ENCODE measurements at regions not wholly inside any gene's neighbourhood (a gene's known extent, or its start where the extent isn't known, plus 50 kb on each side); places are given as distances from the start of the nearest gene placed in this dataset.
"Not testable (repeated sequence)": the region's sequence is repeated elsewhere in the genome, so short reads cannot be mapped to it uniquely, and the experiment has no call there.

DNA sequence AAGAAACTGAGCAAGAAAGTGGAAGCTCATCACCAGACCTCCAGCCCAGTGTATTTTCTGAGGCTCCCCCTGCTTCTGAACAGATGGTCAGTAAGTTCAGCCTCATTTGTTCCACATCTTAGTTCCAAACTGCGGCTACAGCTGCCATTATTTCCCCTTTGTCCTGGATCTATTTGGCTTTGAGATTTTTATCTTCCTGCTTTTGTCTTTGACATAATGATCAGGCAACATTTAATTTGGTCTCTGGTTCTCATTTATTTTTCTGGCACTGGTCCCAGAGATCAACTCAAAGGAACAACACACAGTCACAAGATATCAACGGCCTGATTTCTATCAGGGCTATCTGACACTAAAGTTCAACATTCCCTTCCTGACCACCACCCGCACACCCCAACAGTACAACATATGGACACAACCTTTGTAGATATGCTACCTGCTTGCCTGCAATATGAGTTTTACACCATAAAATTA is 137.5 kb downstream of the FAM76B start:
- peak in 2 of 3 donors; percentile 62 to 88 for DNase-seq (ENCODE audit: low read depth in 2 of 3, low spot score in 2 of 3)

DNA sequence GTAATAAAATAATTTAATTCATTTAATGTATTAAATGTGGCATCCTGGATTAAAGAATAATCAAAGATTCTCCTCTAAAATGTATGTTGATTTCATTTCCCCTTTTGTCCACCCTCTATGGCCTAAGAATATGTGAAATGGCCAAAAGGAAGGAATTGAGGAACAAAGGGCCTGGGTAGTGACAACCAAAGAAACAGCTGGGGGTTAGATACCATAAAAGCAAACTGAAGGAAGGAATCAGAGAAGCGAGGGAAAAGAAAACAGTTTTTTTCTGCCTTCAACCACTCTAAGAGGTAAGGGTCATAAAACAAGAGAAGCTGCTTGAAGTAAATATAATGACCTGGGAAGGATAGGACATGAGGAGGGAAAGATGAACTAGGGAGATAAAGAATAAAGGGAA is 139.3 kb downstream of the FAM76B start:
- DNase-seq (ENCODE audit: low read depth in 2 of 3, low spot score in 2 of 3): peak in 1 of 3 donors; percentile 45

DNA sequence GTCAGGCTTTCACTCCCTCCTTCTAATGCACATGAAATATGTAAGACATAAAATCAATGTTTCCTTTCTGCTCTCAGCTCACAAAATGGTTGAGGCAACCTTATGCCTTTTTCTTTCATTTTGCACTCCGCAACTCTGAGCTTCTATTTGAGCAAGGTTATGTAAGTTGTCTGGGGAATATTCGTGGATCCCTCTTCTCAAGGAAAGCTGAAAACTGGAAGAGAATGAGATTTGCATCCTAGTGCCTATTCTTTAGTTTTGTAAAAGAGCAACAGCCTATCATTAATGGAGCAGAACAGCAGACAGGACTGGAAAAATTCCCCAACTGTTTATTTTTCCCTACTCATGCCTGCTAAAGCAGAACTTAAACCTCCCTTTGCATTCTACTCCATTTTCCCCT is 141.7 kb downstream of the FAM76B start:
- no peak for DNase-seq (ENCODE audit: low read depth in 2 of 3, low spot score in 2 of 3)

DNA sequence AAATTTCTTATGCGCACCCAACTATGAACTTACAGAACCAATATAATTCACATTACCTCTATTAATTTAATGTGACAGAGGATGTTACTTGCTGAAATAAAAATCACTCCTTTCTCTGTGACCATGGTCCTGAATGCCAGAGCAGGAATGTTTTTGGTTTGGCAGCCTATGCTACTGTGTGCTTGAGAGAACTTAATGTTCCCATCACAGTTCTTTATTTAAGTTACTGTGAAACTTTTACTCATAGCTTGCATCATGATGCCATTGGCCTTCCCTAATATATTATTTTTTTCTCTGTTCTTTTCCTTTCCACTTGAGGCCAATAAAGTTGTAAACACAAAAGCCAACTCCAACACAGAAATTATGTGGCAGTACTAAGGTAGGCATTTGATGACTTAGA is 142.2 kb downstream of the FAM76B start:
- no peak for DNase-seq (ENCODE audit: low read depth in 2 of 3, low spot score in 2 of 3)

DNA sequence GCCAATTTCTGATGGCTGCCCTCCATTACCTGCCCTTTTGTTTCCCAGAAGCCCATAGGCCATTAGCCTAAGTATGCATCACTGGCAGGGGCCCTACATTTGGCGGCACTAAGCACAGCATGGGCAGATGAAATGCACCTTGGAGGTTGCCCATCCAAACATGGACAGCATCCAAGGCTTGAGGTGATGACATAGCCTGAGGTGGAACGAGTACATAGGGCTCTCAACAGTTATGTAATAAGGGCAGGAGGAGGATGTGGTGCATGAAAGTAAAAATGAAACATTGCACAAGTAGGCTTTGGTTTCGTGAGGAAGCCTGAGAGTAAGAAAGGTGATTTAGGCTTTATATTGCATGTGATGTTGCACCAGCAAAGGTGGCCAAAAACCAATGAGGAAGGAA is 148.1 kb downstream of the FAM76B start:
- DNase-seq (ENCODE audit: low read depth in 2 of 3, low spot score in 2 of 3): peak in 1 of 3 donors; percentile 36

DNA sequence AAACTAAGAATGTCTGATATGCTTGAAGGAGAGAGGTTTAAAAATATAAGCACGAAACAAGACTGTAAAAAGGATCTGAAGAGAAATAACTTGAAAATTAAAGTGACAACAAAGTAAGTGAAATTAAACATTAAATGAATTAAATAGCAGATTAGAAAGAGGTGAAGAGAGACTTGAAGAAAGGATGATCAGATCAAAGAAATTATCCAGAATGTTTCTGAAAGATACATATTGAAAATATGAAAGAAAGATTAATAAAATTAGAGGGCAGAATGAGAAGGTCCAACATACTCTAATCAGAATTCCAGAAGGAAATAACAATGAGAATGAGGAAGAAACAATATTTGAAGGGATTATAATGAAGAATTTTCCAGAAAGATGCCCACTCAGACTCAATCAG is 151.1 kb downstream of the FAM76B start:
- no peak for DNase-seq (ENCODE audit: low read depth in 2 of 3, low spot score in 2 of 3)

DNA sequence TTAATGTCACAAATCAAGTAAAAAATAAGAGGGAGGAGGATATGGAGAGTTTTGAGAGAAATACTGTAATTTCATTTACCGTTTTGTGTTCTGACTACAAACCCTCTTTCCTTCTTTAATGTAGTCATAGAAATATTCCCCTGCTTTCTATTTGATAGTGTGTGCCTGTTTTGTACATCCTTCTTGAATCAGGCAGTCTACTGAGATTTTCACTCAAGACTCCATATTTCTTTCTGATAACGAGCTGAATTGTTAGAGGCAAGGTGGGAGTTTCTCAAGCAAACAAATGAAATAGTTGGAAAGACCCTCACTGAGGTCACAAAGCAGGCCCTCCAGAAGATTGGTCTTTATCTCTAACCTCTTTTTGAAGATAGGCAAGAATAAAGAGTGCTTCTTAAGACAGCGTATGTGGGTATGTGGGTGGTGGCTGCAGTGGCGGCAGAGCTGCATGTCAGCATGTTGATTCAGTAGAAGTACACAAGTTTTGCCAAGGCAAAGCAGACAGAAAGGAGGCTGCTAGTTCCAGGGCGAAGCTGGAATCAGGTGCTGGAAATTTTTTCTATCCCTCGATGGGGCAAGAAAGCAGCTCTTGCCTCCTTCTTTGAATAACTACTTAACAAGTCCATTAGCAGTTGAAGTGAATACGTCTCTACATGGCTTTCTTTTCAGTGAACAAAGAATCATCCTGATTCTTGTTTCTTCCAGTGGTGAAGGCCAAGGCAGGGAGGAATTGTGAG is 164.2 kb downstream of the FAM76B start:
- DNase-seq (ENCODE audit: low read depth in 2 of 3, low spot score in 2 of 3): no peak

DNA sequence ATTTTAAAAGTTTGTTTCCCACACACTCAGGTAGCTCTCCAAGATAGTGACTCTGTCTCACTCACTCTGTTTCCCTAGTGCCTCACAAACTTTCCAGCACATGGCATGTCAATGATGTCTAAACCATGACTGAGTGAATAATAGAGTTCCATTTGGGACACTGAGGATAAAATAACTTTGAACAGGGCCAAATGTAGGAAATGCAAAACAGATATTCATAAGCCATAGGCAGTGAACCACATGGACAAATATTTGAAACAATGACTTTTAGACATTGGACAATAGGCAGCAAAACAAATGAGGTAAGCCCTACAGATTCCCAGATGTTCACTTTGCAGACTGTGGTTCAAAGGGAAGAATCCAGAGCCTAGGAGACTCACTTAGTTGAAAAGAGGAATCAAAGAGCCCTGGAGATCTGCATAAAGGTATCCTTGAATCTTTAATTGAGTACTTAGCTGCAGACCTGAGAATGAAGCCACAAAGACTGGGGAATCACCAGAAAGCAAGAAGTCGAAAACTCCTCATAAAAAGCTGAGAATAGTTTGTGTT is 173.3 kb downstream of the FAM76B start:
- no peak for DNase-seq (ENCODE audit: low read depth in 2 of 3, low spot score in 2 of 3)

DNA sequence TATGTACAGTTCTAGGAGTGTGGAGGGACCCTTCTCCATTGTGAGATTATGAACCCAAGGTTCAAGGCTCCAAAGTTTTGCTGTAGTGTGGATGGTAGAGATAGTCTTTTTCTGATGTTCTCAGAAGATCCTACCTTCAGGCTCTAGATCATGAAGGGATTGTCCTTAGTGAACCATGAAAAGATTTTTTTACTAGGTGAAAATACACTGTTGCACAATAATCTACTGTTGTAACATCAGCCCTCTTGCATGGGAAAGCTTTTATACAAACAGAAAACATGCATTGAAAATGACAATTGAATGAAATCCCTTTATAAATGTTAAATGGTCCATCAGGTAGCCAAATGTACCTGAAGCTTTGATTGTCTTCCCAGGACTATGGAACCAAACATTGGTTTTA is 177.8 kb downstream of the FAM76B start:
- DNase-seq (ENCODE audit: low read depth in 2 of 3, low spot score in 2 of 3): no peak

DNA sequence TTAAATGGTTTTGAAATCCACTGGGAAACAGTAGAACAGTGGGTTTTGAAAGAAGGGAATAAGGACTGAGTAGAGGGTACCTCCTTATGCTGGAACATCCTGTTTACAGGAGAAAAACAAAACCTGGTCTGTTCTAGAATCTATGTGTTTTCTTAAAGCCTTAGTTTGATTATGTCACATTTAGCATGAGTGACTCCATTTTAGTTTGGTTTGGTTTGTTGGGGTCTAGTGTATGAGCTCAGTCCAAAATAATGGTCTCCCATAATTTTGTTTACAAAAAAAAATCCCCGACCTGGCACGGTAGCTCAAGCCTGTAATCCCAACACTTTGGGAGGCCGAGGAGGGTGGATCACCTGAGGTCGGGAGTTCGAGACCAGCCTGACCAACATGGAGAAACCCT is 179.4 kb downstream of the FAM76B start:
- not testable (repeated sequence) for DNase-seq (ENCODE audit: low read depth in 2 of 3, low spot score in 2 of 3)

DNA sequence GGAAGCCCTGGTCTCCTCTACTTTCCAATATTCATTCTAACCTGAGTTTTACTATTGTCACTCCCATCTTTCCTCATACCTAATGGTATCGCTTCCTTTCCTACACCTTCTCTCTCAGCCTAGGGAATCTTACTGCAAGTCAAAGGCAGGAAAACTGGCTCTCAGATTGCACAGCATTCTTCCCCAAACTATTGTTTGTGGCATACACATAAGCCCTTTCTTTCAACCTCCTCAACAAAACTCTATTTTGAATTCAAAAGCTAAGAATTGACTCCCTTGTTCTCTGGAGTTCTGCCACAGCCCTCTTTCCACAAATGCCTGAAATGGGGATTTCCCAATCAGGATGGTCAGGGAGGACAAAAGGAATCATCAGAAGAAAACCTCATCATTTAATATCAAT is 181.5 kb downstream of the FAM76B start:
- DNase-seq (ENCODE audit: low read depth in 2 of 3, low spot score in 2 of 3): no peak

DNA sequence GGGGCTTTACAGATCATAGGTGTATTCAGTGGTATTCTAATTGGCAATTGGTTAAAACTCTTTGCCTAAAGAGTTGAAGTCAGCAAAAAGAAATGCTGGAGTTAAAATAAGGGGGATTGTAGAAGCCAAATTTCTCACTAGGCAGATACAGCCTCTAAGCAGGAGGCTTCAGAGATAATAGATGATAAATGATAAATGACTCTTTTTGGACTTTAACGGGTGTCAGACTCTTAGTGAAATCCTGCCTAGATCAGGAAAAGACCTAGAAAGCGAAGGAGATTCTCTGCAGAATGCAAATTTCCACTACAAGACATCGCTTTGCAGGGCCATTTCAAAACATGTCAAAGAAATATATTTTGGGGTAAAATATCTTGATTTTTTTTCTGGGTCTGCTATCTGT is 182.8 kb downstream of the FAM76B start:
- DNase-seq (ENCODE audit: low read depth in 2 of 3, low spot score in 2 of 3): no peak

DNA sequence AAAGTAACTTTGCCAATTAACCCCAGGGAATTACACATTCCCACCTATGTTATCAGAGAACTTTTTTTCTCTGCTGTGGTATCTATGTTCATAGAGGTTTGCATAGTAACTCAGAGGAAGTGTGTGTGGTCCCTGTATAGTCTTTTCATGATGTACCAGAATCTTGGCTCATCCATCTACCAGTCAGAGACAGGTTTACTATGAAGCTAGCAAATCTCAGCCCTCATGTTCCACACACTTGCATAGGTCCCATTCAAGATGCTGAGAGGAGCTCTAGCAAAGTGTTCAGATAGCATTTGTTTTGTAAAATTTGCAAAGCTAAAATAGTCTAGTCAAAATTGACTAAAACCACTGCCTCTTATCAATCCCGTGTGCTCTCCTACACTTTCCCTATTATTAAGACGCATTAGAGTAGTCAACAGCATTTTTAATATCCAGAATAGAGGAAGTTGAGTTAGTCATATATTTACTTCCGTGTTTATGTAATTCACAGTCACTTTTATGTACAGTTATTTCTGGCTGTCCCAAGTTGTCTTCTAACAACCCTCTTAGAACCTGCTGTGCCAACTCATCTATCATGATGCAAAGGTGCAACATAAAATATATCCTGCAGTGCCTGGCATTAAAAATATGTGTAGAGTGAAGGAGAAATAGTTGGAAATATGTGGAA is 184.2 kb downstream of the FAM76B start:
- DNase-seq (ENCODE audit: low read depth in 2 of 3, low spot score in 2 of 3): peak in 2 of 3 donors; percentile 5 to 46

DNA sequence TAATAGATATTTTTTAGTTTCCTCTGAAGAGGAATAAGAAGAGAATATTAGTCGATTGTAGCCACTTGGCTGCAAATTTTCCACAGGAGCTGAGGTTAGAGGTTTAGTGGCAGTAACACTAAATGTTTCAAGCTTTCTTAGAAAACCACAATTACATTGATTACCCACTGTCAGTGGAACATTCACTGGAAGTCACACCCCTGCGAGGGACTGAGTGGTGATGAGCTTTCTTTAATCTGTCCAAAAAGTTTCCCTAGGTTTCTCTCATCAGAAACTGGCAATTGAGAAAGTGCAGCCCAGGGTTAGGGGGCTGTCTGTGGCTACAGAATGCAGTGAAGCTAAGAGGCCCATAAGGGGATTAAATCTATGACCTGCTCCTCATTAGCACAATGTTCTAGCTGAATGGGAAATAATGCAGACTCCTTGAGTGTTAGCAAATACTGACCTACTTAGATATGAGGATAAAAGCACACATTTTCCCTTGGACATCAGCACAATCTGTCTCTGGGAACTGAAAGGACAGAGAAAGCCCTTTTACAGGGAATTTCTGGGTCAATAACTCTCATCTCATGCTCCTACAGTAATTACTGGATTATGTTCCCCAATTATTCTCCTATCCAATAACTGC is 189.5 kb downstream of the FAM76B start:
- no peak for DNase-seq (ENCODE audit: low read depth in 2 of 3, low spot score in 2 of 3)

DNA sequence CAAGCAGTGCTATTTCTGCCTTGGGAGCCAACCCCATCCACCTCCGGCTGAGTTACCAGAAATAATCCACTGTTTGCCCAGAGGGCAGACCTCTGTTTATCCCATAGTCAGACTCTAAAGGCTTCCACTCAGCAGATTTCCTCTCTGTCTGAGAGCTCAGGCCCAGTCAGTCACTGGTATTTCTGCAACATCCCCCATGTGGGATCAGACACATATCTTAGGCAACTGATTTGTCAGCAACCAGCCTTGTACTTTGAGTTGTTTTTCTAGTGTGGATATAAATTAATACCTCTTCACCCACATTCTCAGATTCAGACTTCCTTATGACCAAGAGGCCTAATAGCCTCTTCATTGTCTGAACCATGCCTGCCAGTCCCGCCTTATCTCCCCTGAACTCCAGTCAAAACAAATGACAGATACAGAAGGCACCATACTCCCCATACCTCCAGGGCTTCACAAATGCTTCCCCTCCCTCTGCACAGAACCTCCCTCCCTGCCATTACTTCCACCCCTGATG is 193.6 kb downstream of the FAM76B start:
- DNase-seq (ENCODE audit: low read depth in 2 of 3, low spot score in 2 of 3): no peak

DNA sequence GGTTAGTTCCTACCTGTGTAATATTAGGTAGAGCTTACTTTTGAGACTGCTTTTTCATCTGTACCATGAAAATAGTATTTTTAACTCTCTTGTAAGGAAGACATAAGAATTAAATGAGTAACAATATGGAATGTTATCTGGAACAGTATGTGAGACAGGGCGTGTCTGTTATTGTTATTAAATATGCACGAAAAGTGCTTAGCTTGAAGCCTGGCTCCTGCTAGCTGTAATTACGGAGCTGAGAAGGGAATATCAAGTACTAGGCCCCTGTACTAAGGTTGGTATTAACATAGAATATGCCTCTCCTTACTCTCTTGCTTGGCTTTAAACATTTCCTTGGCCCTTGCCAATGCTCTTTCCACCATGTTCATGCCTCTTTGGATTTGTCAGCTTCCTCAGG is 194.0 kb downstream of the FAM76B start:
- DNase-seq (ENCODE audit: low read depth in 2 of 3, low spot score in 2 of 3): no peak

DNA sequence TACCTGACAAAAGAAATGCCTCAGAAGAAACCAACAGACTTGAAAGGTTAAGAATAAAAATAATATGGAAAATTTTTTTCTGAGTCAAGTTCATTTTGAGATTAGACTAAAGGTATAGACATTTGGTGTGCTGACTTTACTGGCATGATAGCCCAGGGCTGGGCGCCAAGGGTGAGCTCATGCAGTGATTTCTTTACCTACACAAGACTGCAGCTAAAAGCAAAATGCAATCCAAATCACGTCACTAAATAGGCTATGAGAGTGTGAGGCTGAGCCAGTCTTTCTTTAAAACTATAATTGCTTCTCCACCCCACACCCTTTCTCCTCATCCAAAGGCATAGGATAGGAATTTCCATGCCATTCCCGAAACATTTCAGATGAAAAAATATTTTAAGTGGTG is 196.5 kb downstream of the FAM76B start:
- no peak for DNase-seq (ENCODE audit: low read depth in 2 of 3, low spot score in 2 of 3)

DNA sequence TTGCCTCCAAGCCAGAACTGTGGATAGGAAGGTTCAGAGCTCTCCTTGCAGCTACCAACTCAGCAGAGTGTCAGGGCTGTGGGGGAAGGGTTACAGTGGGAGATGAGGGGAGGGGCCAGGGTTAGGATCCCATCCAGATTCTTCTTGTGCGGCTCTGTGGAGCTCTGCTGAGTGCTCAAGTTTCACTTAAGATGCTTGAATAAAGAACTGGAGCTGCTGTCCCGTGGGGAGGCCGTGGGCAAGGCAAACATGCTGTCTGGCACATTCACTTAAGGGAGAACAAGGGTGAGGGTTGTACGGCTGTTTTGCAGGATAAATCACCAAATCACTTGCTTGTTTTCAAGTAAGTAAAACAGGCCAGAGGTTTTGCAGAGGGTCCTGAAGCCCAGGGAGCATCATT is 197.1 kb downstream of the FAM76B start:
- no peak for DNase-seq (ENCODE audit: low read depth in 2 of 3, low spot score in 2 of 3)

DNA sequence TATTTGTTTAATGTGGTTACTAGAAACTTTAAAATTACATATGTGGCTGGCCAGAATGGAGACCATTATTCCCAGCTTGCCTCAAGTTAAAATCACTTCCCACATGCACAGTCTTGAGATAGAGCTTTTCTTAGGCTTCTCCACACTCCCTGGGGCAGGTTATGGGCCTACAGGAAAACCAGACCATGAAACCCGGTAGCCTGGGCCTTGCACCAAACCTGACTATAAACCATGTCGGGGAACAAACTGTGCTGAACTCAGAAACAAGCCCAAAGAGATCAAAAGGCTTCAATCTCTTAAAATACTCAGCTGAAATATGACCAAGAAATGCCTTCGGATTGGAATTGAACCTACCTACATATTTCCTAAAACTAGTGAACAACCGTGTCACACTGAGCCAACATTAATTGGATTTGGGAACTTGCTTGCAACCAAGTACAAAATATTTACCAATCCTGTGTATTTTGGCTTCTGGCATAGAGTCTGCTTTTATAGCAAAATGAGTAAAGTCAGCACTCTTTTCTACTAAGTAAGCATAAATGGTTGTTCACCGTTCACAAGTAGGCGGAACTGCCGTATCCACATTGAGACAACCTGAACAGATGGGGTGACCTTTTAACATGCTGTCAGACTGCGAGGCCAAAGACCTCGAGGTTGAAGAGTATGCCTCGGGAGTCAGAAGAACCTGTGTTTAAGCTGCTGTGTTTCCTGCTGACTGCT is 199.5 kb downstream of the FAM76B start:
- no peak for DNase-seq (ENCODE audit: low read depth in 2 of 3, low spot score in 2 of 3)

DNA sequence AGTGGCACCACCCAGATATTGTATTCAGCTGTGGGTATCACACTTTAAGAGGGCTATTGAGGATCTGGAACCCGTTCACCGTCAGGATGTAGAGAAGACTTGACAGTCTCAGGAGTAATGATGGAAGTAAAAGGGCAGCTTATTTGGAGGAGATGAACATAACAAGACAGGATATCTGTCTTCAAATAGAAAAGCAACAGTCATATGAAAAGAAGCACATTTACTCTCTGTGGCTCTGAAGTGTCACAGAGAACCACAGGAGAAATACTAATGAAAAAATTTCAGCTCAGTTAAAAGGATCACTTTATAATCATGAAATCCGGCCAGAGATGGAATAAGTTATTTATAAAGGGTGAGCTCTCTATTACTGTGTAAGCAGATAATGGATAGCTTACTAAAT is 200.8 kb downstream of the FAM76B start:
- DNase-seq (ENCODE audit: low read depth in 2 of 3, low spot score in 2 of 3): no peak

DNA sequence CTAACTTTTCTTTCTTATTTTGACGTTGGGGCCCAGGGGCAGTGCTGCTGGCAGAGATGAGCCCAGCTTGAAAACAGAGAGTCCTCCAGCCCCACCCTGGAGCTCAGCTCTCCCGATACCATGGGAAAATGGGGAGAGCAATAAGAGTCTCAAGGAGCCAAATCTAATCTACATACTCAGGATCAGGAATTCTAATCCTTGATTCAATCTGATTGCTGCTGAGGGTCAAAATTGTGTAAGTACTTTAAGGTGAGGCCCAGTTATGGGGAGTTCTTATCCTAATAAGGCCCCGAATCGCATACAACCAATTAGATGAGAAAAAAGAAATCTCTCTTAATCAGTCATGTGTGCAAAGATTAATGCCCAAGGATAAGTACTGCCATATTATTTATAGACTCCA is 202.9 kb downstream of the FAM76B start:
- DNase-seq (ENCODE audit: low read depth in 2 of 3, low spot score in 2 of 3): no peak
